Aorta (tissue), 5 donors: ENCODE measurements at regions not wholly inside any gene's neighbourhood (a gene's known extent, or its start where the extent isn't known, plus 50 kb on each side); places are given as distances from the start of the nearest gene placed in this dataset.
"Not testable (repeated sequence)": the region's sequence is repeated elsewhere in the genome, so short reads cannot be mapped to it uniquely, and the experiment has no call there.

Experiments
- ATAC-seq: fragments of 200-7000 bp; cut with Tn5 transposase; one replicate; pipeline ENCODE4 v1.9.1; 2022; ENCODE audit warnings: moderate library complexity; ENCODE audit not compliant: low FRiP score
- DNase-seq, 2 donors: peaks; one replicate each; pipeline ENCODE4 v3.0.0-alpha.2; 2020
- H3K27ac ChIP-seq, 2 donors: one replicate each; pipeline ENCODE4 v1.5.1; 2013; ENCODE audit warnings: low read length in 2 of 2, mild to moderate bottlenecking in 2 of 2, moderate library complexity in 2 of 2, control low read depth in 1 of 2, inconsistent platforms in 1 of 2, low read depth in 1 of 2
- H3K27me3 ChIP-seq, 2 donors: one replicate each; pipeline ENCODE4 v1.6.1; 2013; ENCODE audit warnings: control low read depth in 1 of 2, low read length in 1 of 2, mild to moderate bottlenecking in 1 of 2, moderate library complexity in 1 of 2; ENCODE audit not compliant: insufficient read depth in 2 of 2, control insufficient read depth in 1 of 2
- H3K36me3 ChIP-seq, 2 donors: one replicate each; pipeline ENCODE4 v1.6.1; 2013; ENCODE audit warnings: control low read depth in 1 of 2, low read length in 1 of 2, mild to moderate bottlenecking in 1 of 2; ENCODE audit not compliant: insufficient read depth in 2 of 2, control insufficient read depth in 1 of 2
- H3K4me1 ChIP-seq, 2 donors: one replicate each; pipeline ENCODE4 v1.6.1; 2013; ENCODE audit warnings: low read length in 2 of 2, control low read depth in 1 of 2, mild to moderate bottlenecking in 1 of 2, moderate library complexity in 1 of 2; ENCODE audit not compliant: insufficient read depth in 2 of 2, control insufficient read depth in 1 of 2
- H3K4me3 ChIP-seq, 2 donors: one replicate each; pipeline ENCODE4 v1.5.1; 2013; ENCODE audit warnings: low read length in 2 of 2, control low read depth in 1 of 2, mild to moderate bottlenecking in 1 of 2
- H3K9me3 ChIP-seq: one replicate; pipeline ENCODE4 v1.6.1; 2013; ENCODE audit warnings: mild to moderate bottlenecking, low read length; ENCODE audit not compliant: control insufficient read depth
- WGBS, 2 donors: extraction: QIAGEN DNeasy Blood & Tissue Kit; methylation state at CpG; one replicate each; pipeline ENCODE4 v1.1.7; 2013; 5-methylcytosine and 5-hydroxymethylcytosine counted together
- intact Hi-C, 2 donors: fragments of 100-400 bp; cut with DNase I; formaldehyde crosslinking; loops; one replicate each; pipeline versions ENCODE4 v1.14.2 to v1.15.0; 2022
- donor health status: healthy with polysubstance abuse.
- donor health status: Bipolar disorder and iron deficiency.
- donor health status: DM: no; HTN: no; CAD: no.
- donor health status: DM: no; HTN: no; CAD: no.
- donor health status: DM: yes; HTN: yes; CAD: no.

- H3K27me3 ChIP-seq, DNase-seq, H3K36me3 ChIP-seq, intact Hi-C loops, H3K4me1 ChIP-seq, H3K4me3 ChIP-seq, H3K9me3 ChIP-seq, H3K27ac ChIP-seq, ATAC-seq: not testable (repeated sequence)
- 43% methylated on average over 5 of the region's 5 CpGs for WGBS, 2 donors
These were observed 4798.0 kb upstream of the OR11H1 start for GRCh38 chr22:10729979-10730378.

GRCh38 chr22:10730706-10731105 is 4797.3 kb upstream of the OR11H1 start:
- H3K4me3 ChIP-seq, ATAC-seq, H3K4me1 ChIP-seq, H3K27me3 ChIP-seq, intact Hi-C loops, H3K36me3 ChIP-seq, H3K27ac ChIP-seq, DNase-seq, H3K9me3 ChIP-seq: not testable (repeated sequence)
- WGBS, 2 donors, result 73 to 74% methylated on average over 4 of the region's 4 CpGs

- H3K9me3 ChIP-seq, H3K36me3 ChIP-seq, H3K4me1 ChIP-seq, intact Hi-C loops, H3K27me3 ChIP-seq, H3K4me3 ChIP-seq, ATAC-seq, DNase-seq, H3K27ac ChIP-seq: not testable (repeated sequence)
- 51 to 61% methylated on average over 9 of the region's 9 CpGs for WGBS, 2 donors
These were observed 4796.6 kb upstream of the OR11H1 start for GRCh38 chr22:10731246-10731974.

- WGBS, 2 donors, result 65% methylated on average over 2 of the region's 2 CpGs
- ATAC-seq, H3K36me3 ChIP-seq, H3K9me3 ChIP-seq, H3K27ac ChIP-seq, intact Hi-C loops, H3K27me3 ChIP-seq, H3K4me1 ChIP-seq, H3K4me3 ChIP-seq, DNase-seq: not testable (repeated sequence)
These were observed 4792.9 kb upstream of the OR11H1 start for GRCh38 chr22:10735075-10735474.

GRCh38 chr22:10736879-10737278 is 4791.1 kb upstream of the OR11H1 start:
- H3K4me1 ChIP-seq, intact Hi-C loops, H3K27ac ChIP-seq, H3K9me3 ChIP-seq, DNase-seq, ATAC-seq, H3K27me3 ChIP-seq, H3K4me3 ChIP-seq, H3K36me3 ChIP-seq: not testable (repeated sequence)
- WGBS, 2 donors, result 64 to 80% methylated on average over 2 of the region's 2 CpGs

- H3K27me3 ChIP-seq, H3K4me3 ChIP-seq, H3K36me3 ChIP-seq, H3K27ac ChIP-seq, DNase-seq, ATAC-seq, H3K4me1 ChIP-seq, intact Hi-C loops, H3K9me3 ChIP-seq: not testable (repeated sequence)
- WGBS, 2 donors, result 72 to 79% methylated on average over 2 of the region's 2 CpGs
These were observed 4790.1 kb upstream of the OR11H1 start for GRCh38 chr22:10737931-10738330.

- no peaks in the 10 kb centered on the region for H3K27me3 ChIP-seq
- H3K36me3 ChIP-seq, result no peaks in the 10 kb centered on the region
- no peaks in the 10 kb centered on the region for H3K4me1 ChIP-seq
- intact Hi-C loops, result no loop called here
- ATAC-seq (no peak), DNase-seq (peak; percentile 58 to 76)
- 61 to 62% methylated on average over 30 of the region's 30 CpGs for WGBS, 2 donors
- no peak overlapping the region for H3K27ac ChIP-seq
- no peak overlapping the region for H3K4me3 ChIP-seq
- peaks cover 2% of the 10 kb centered on the region for H3K9me3 ChIP-seq
These were observed 4786.8 kb upstream of the OR11H1 start for GRCh38 chr22:10741210-10741609.

GRCh38 chr22:10741776-10742630 is 4786.0 kb upstream of the OR11H1 start:
- ATAC-seq, result peak; percentile 31
- H3K9me3 ChIP-seq, H3K27me3 ChIP-seq, H3K27ac ChIP-seq, intact Hi-C loops, H3K4me1 ChIP-seq, H3K36me3 ChIP-seq, H3K4me3 ChIP-seq: not testable (repeated sequence)
- WGBS, 2 donors, result 62% methylated on average over 74 to 76 of the region's 76 CpGs
- DNase-seq, result peak; percentile 58 to 75

- H3K4me3 ChIP-seq, ATAC-seq, H3K4me1 ChIP-seq, DNase-seq, H3K9me3 ChIP-seq, H3K27me3 ChIP-seq, H3K36me3 ChIP-seq, H3K27ac ChIP-seq, intact Hi-C loops: not testable (repeated sequence)
- WGBS, 2 donors, result 72 to 75% methylated on average over 5 of the region's 5 CpGs
These were observed 4781.6 kb upstream of the OR11H1 start for GRCh38 chr22:10746382-10746781.
